ENCODE measurements at regions not wholly inside any gene's neighbourhood (a gene's known extent, or its start where the extent isn't known, plus 50 kb on each side); places are given as distances from the start of the nearest gene placed in this dataset.

DNA sequence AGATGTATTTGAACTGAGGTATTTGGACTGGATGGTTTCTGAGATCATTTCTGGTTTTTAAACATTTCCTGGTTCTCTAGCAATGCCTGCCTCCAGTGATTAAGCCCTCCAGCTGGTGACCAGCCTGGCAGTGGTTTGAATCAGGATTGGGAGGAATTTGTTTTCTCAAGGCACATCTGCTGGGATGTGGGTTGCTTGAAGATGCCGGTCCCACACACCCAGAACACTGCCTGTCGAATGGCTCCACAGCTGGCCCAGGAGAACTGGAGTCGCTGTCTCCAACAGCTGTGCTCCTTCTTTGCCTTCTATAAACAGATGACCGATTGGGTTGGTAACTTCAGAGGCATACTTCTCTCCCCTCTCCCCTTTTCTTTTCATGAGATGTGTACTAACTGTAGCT lies 258.0 kb upstream of the DDHD1 start (continued):
- no peak for TF ChIP-seq RFX5 (IDR thresholded peaks at IDR 0.05; ENCODE audit: borderline replicate concordance, low read depth, low read length)
- TF ChIP-seq JUN (IDR thresholded peaks at IDR 0.05; ENCODE audit: low read depth, low read length) = no peak

Data from H1 (cell line).